Neural cell (in vitro differentiated cells): ENCODE measurements at regions not wholly inside any gene's neighbourhood (a gene's known extent, or its start where the extent isn't known, plus 50 kb on each side); places are given as distances from the start of the nearest gene placed in this dataset.

Experiments
- EP300 ChIP-seq: fragments of 450-650 bp; conservative IDR thresholded peaks from 2 replicates; pipeline ENCODE4 v1.6.1; 2014; ENCODE audit warnings: antibody characterized with exemption, mild to moderate bottlenecking, moderate library complexity; ENCODE audit not compliant: poor library complexity, severe bottlenecking
- EZH2 ChIP-seq: fragments of 200-600, 300-800 bp; shearing (Covaris generic), sonication (generic); IDR thresholded peaks from 2 replicates; pipeline ENCODE4 v1.6.1; 2014; ENCODE audit warnings: antibody characterized with exemption, low read length, borderline replicate concordance, mild to moderate bottlenecking; ENCODE audit not compliant: insufficient read depth, poor library complexity, severe bottlenecking
- MXI1 ChIP-seq: fragments of 450-650 bp; conservative IDR thresholded peaks from 2 replicates; pipeline ENCODE4 v1.6.1; 2014; ENCODE audit warnings: antibody characterized with exemption, mild to moderate bottlenecking; ENCODE audit not compliant: poor library complexity, severe bottlenecking
- RAD21 ChIP-seq: fragments of 450-650 bp; conservative IDR thresholded peaks from 2 replicates; pipeline ENCODE4 v1.6.1; 2014; ENCODE audit warnings: antibody characterized with exemption, mild to moderate bottlenecking, moderate library complexity
- REST ChIP-seq: IDR thresholded peaks from 2 replicates; pipeline ENCODE4 v1.6.1; 2012; ENCODE audit warnings: borderline replicate concordance
- TF ChIP-seq, protein P1 (sequence below): fragments of 450-650 bp; IDR thresholded peaks from 2 replicates; pipeline ENCODE4 v1.5.1; 2014; ENCODE audit warnings: antibody characterized with exemption, mild to moderate bottlenecking, moderate library complexity; ENCODE audit not compliant: poor library complexity, severe bottlenecking

DNA sequence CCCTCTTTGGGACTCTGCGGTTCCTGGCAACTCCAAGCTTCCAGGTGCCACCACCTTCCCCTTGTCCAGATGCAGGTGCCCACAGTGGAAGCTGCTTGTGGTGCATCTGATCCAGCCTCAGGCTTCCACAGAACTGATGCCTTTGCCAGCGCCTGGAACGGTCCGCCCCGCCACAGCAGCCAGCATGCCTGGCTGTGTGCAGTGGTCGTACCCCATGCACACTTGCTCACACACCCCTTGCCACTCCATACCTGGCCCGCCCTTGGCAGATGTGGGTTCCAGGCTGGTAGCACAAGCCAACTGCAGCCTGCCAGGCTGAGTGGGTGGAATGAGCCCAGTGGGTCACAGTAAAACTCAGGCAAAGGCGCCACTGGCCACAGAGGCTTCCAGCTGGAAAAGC lies 240.5 kb downstream of the PPP4R3C start:
- TF ChIP-seq, protein P1, sequence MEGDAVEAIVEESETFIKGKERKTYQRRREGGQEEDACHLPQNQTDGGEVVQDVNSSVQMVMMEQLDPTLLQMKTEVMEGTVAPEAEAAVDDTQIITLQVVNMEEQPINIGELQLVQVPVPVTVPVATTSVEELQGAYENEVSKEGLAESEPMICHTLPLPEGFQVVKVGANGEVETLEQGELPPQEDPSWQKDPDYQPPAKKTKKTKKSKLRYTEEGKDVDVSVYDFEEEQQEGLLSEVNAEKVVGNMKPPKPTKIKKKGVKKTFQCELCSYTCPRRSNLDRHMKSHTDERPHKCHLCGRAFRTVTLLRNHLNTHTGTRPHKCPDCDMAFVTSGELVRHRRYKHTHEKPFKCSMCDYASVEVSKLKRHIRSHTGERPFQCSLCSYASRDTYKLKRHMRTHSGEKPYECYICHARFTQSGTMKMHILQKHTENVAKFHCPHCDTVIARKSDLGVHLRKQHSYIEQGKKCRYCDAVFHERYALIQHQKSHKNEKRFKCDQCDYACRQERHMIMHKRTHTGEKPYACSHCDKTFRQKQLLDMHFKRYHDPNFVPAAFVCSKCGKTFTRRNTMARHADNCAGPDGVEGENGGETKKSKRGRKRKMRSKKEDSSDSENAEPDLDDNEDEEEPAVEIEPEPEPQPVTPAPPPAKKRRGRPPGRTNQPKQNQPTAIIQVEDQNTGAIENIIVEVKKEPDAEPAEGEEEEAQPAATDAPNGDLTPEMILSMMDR, result no peak
- TF ChIP-seq EZH2, result no peak
- no peak for TF ChIP-seq EP300
- no peak for TF ChIP-seq MXI1
- TF ChIP-seq RAD21, result no peak
- no peak for TF ChIP-seq REST
